ENCODE measurements at regions not wholly inside any gene's neighbourhood (a gene's known extent, or its start where the extent isn't known, plus 50 kb on each side); places are given as distances from the start of the nearest gene placed in this dataset.

GRCh38 chrX:148282504-148282903 is 217.9 kb upstream of the AFF2 start:
- no peak for TF ChIP-seq POLR2A (IDR thresholded peaks at IDR 0.05)
- TF ChIP-seq CTCF (IDR thresholded peaks at IDR 0.05): no peak

Measured in Peyer's patch (tissue), 4 donors.